HG02981 (cell line): ENCODE measurements at regions not wholly inside any gene's neighbourhood (a gene's known extent, or its start where the extent isn't known, plus 50 kb on each side); places are given as distances from the start of the nearest gene placed in this dataset.

Source experiments
- ATAC-seq: cut with Tn5 transposase; IDR thresholded peaks from one replicate; pipeline ENCODE4 v1.9.1; 2021; ENCODE audit warnings: mild to moderate bottlenecking, moderate library complexity; ENCODE audit not compliant: unreplicated experiment

DNA sequence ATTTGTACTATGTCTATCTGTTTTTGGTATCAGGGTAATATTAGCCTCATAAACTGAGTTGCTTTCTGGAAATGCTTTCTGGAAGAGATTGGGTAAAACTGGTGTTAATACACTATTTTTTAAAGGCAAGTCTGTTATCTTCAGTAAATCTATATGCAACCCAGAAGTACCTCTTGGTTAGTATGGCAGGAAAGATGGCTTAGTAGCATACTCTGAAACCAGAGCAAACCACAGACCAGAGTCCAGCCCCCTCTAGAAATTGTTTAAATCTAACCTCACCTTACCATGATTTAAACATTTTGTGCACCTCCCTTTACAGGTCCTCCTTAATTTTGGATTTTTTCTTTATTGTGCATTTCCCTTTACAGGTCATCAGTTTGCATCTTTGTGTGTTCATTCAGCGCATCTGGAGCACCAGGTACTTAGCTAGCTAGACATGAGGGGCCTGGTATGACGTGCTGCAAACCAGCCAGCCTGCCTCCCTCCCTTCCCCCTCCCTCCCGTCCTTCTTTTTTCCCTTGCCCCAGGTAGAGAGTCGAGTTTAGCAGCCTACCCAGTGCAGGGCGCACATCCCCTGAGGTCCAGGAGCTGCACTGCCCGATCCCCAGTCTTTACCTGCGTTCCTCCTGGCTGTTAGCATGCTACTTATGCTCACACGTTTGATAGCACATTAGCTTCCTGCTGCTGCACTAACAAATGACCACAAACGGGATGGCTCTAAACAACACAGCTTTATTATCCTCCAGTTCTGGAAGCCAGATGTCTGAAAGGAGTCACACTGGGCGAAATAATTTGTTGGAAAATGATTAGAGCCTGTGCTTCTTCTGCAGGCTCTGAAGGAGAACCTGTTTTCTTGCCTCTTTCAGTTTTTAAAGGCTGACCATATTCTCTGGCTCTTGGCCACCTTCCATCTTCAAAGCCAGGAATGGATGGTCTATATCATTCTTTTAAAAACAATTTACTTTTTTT is 299.9 kb upstream of the HABP2 start:
- no peak for ATAC-seq

- no peak for ATAC-seq
Observed at GRCh38 chr10:113259576-113260226, 293.2 kb upstream of the HABP2 start.

DNA sequence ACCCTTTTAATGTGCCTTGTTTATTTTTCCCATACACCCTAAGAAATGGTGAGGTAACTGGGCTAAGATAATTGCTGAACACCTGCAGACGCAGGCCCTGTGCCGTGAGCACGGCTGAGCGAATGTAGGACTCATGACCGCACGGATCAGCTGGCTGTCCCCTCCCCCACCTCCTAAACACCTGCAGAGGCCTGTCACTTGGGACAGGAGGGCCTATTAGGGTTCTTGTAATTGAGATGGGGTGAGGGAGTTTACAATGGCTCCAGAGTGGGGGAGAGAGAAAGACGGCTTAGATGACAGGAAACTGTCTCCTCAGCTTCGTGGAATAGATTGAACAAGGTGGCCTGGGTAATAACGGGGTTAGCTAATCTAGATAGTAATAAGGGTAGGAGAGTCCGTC is 291.7 kb upstream of the HABP2 start:
- no peak for ATAC-seq

DNA sequence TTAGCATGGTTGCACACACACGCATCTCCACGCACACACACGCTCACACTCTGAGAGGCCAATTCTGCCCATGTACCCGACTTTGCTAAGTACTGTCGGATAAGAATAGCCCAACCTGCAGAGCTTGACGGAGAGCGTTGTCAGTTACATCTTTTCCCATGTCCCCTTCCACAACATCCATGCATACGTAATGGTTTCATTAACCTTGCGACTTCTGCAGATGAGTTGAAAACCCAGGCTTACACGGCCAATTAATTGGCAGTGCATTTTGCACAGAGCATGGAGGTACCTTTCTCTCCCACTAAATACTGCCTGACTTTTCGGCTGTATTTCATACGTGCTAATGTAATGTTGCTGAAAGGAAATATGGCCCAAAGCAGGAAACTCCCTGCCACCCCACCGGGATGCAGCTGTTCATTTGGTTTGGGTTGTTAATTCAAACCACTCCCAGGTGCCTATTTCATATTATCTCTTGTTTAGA is 291.2 kb upstream of the HABP2 start:
- ATAC-seq = no peak

GRCh38 chr10:113263056-113263455 is 289.8 kb upstream of the HABP2 start:
- ATAC-seq = no peak

GRCh38 chr10:113264333-113265131 is 288.3 kb upstream of the HABP2 start:
- ATAC-seq = no peak

- no peak for ATAC-seq
Observed at GRCh38 chr10:113266147-113266546, 286.7 kb upstream of the HABP2 start.

- no peak for ATAC-seq
Observed at GRCh38 chr10:113267619-113268562, 285.0 kb upstream of the HABP2 start.

- ATAC-seq = no peak
Observed at GRCh38 chr10:113269333-113269732, 283.5 kb upstream of the HABP2 start.

- no peak for ATAC-seq
Observed at GRCh38 chr10:113272511-113272910, 280.3 kb upstream of the HABP2 start.

- ATAC-seq = no peak
Observed at GRCh38 chr10:113273181-113274163, 279.4 kb upstream of the HABP2 start.

- ATAC-seq = no peak
Observed at GRCh38 chr10:113274176-113274829, 278.6 kb upstream of the HABP2 start.

GRCh38 chr10:113278221-113278620 is 274.6 kb upstream of the HABP2 start:
- no peak for ATAC-seq

GRCh38 chr10:113278664-113279063 is 274.2 kb upstream of the HABP2 start:
- no peak for ATAC-seq

DNA sequence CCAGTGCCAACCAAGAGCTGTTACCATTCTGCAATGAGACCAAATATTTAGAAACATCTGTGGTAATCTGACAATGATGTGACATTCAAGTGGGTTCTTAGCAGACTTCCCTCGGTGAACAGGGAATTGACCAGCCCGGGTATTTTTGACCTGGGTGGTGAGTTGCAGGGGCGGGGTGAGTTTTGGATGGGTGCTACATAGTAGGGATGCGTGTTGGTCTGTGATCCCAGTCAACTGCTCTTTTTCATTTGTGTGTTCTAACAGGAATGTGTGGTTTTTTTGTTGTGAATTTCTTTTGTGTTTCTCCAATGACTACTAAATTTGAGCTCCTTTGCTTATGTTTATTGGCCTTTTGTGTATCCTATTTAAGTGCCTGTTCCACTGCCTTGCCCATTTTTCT is 273.6 kb upstream of the HABP2 start:
- ATAC-seq = no peak

DNA sequence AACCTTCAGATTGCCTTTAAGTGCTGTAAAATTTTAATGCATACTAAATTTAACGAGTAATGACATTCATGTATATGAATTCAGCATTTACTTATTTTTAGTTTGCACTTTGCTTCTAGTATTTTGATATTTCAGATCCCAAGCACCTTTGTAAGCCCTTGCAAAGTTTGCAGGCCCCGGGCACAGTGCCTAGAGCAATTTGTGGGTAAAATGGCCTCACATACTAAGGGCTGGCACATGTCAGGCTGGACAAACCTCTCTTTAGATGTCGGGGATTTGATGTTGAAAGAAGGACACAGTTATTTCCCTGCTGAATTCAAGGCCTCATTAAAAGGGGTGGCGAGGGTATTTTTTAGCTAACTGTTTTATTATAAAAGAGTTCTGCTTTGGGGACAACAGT is 270.3 kb upstream of the HABP2 start:
- no peak for ATAC-seq

DNA sequence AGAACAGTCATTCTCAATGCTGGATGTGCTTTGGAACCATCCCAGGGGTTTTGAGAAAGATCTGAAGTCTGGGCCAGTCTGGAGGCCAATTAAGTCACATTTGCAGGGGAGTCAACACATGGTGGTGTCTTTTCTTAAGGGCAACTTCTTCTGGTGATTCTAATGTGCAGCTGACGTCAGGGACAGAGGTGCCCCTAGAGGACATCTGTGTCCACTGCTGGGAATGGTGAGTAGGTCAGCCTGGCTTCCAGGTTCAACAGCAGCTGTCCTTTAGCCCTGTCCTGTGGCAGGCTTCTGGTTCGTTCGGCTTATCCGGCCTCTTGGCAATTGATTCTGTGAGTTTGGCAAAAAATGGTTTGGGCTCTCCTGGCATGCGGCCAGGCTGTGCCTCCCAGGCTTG is 269.7 kb upstream of the HABP2 start:
- ATAC-seq = no peak

- no peak for ATAC-seq
Observed at GRCh38 chr10:113284635-113285034, 268.2 kb upstream of the HABP2 start.
